ENCODE measurements at regions not wholly inside any gene's neighbourhood (a gene's known extent, or its start where the extent isn't known, plus 50 kb on each side); places are given as distances from the start of the nearest gene placed in this dataset.

GRCh38 chrX:8374041-8374825 lies 90.4 kb upstream of the VCX3B start:
- Histone ChIP-seq H3K27me3 (ENCODE audit: insufficient read depth, low read length) (no peaks in the 10 kb centered on the region), H3K79me2 (ENCODE audit: insufficient read depth, low read length) (no peaks in the 10 kb centered on the region), H3K27ac (ENCODE audit: low read depth, low read length) (peak overlapping the region; percentile 30), H3K4me1 (ENCODE audit: insufficient read depth, low read length) (peaks cover 3% of the 10 kb centered on the region), H3K9ac (ENCODE audit: low read length) (no peak overlapping the region), H3K9me3 (ENCODE audit: insufficient read depth, low read depth, low read length) (no peaks in the 10 kb centered on the region), H3K4me3 (ENCODE audit: insufficient read depth, low read depth, low read length) (no peak overlapping the region), H4K20me1 (ENCODE audit: insufficient read depth, low read length) (no peaks in the 10 kb centered on the region), H2AFZ (ENCODE audit: low read depth, low read length) (no peak overlapping the region), H3K4me2 (ENCODE audit: low read length) (peak overlapping the region; percentile 50), H3K36me3 (ENCODE audit: insufficient read depth, low read length) (no peaks in the 10 kb centered on the region)
- no peak overlapping the region for H3K4me3 Mint-ChIP-seq (ENCODE audit: unreplicated experiment)
- H3K9me3 Mint-ChIP-seq (ENCODE audit: unreplicated experiment): peaks cover 2% of the 10 kb centered on the region
- no peaks in the 10 kb centered on the region for H3K36me3 Mint-ChIP-seq (ENCODE audit: low read depth, unreplicated experiment)
- H3K27ac Mint-ChIP-seq (ENCODE audit: unreplicated experiment): peak overlapping the region; percentile 92
- DNase-seq (ENCODE audit: low read depth) (peak; percentile 78), FAIRE-seq (peak; percentile 82)
- TF ChIP-seq EZH2 (IDR thresholded peaks at IDR 0.05; ENCODE audit: insufficient read depth, low read length): no peak
- TF ChIP-seq, protein P1, sequence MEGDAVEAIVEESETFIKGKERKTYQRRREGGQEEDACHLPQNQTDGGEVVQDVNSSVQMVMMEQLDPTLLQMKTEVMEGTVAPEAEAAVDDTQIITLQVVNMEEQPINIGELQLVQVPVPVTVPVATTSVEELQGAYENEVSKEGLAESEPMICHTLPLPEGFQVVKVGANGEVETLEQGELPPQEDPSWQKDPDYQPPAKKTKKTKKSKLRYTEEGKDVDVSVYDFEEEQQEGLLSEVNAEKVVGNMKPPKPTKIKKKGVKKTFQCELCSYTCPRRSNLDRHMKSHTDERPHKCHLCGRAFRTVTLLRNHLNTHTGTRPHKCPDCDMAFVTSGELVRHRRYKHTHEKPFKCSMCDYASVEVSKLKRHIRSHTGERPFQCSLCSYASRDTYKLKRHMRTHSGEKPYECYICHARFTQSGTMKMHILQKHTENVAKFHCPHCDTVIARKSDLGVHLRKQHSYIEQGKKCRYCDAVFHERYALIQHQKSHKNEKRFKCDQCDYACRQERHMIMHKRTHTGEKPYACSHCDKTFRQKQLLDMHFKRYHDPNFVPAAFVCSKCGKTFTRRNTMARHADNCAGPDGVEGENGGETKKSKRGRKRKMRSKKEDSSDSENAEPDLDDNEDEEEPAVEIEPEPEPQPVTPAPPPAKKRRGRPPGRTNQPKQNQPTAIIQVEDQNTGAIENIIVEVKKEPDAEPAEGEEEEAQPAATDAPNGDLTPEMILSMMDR (IDR thresholded peaks at IDR 0.05; ENCODE audit: insufficient read depth, low read depth, low read length): no peak
- H3K4me1 Mint-ChIP-seq (ENCODE audit: low read depth, unreplicated experiment): peaks cover 14% of the 10 kb centered on the region
- H3K27me3 Mint-ChIP-seq (ENCODE audit: low read depth, unreplicated experiment): no peaks in the 10 kb centered on the region

DNA sequence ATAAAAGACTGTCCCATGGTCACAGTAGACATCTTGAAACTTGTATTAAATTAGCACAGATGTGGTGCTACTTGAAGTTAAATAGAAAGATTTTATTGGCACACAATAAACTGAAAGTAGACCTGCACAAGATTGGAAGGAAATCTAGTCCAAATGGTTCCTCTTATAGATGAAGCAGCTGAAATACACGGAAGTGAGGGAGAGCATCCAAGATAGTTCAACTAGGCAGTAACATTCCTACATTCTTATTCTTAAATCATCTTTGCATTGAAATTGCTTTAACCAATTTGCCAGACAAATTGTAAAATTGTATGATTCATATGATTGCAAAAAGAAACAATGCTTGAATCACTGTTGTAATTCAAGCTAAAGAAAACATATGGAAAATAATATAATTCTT lies 87.6 kb upstream of the VCX3B start:
- FAIRE-seq: peak; percentile 54
- H3K9ac ChIP-seq (ENCODE audit: low read length): no peak overlapping the region
- TF ChIP-seq, protein P1 (IDR thresholded peaks at IDR 0.05; ENCODE audit: insufficient read depth, low read depth, low read length): no peak
- TF ChIP-seq EZH2 (IDR thresholded peaks at IDR 0.05; ENCODE audit: insufficient read depth, low read length): no peak
- no peak overlapping the region for H3K27ac Mint-ChIP-seq (ENCODE audit: unreplicated experiment)
- peaks cover 3% of the 10 kb centered on the region for H3K4me1 ChIP-seq (ENCODE audit: insufficient read depth, low read length)
- H2AFZ ChIP-seq (ENCODE audit: low read depth, low read length): no peak overlapping the region
- H3K27ac ChIP-seq (ENCODE audit: low read depth, low read length): no peak overlapping the region
- no peaks in the 10 kb centered on the region for H3K36me3 Mint-ChIP-seq (ENCODE audit: low read depth, unreplicated experiment)
- no peaks in the 10 kb centered on the region for H3K79me2 ChIP-seq (ENCODE audit: insufficient read depth, low read length)
- H3K27me3 ChIP-seq (ENCODE audit: insufficient read depth, low read length): no peaks in the 10 kb centered on the region
- peaks cover 2% of the 10 kb centered on the region for H3K9me3 Mint-ChIP-seq (ENCODE audit: unreplicated experiment)
- DNase-seq (ENCODE audit: low read depth): no peak
- H3K27me3 Mint-ChIP-seq (ENCODE audit: low read depth, unreplicated experiment): no peaks in the 10 kb centered on the region
- H3K4me3 ChIP-seq (ENCODE audit: insufficient read depth, low read depth, low read length): no peak overlapping the region
- no peaks in the 10 kb centered on the region for H4K20me1 ChIP-seq (ENCODE audit: insufficient read depth, low read length)
- no peak overlapping the region for H3K4me2 ChIP-seq (ENCODE audit: low read length)
- H3K36me3 ChIP-seq (ENCODE audit: insufficient read depth, low read length): no peaks in the 10 kb centered on the region
- H3K4me3 Mint-ChIP-seq (ENCODE audit: unreplicated experiment): no peak overlapping the region
- peaks cover 14% of the 10 kb centered on the region for H3K4me1 Mint-ChIP-seq (ENCODE audit: low read depth, unreplicated experiment)
- no peaks in the 10 kb centered on the region for H3K9me3 ChIP-seq (ENCODE audit: insufficient read depth, low read depth, low read length)

DNA sequence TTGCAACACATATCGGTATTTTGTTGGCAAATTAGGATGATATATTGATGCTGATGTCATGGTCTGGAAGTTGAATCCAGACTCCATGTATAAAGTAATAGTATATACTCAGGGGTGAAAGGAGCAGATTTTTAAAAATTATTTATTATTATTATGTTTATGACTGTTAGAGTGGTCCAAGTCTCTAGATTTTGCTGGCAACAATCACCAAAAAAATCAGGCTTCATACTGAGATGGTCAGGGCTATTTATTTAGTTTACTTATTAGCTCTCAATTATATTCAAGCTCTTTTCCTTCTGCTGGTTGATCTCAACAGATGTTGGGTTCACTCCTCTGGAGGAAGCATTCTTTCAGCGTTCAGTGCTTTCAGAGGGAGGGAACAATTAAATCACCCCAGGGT lies 73.9 kb upstream of the VCX3B start:
- Histone ChIP-seq H3K27ac (ENCODE audit: low read depth, low read length) (no peak overlapping the region), H3K9ac (ENCODE audit: low read length) (no peak overlapping the region), H3K79me2 (ENCODE audit: insufficient read depth, low read length) (no peaks in the 10 kb centered on the region), H3K36me3 (ENCODE audit: insufficient read depth, low read length) (no peaks in the 10 kb centered on the region), H3K4me3 (ENCODE audit: insufficient read depth, low read depth, low read length) (no peak overlapping the region), H3K9me3 (ENCODE audit: insufficient read depth, low read depth, low read length) (no peaks in the 10 kb centered on the region), H2AFZ (ENCODE audit: low read depth, low read length) (no peak overlapping the region), H4K20me1 (ENCODE audit: insufficient read depth, low read length) (no peaks in the 10 kb centered on the region), H3K4me2 (ENCODE audit: low read length) (no peak overlapping the region), H3K4me1 (ENCODE audit: insufficient read depth, low read length) (no peaks in the 10 kb centered on the region), H3K27me3 (ENCODE audit: insufficient read depth, low read length) (no peaks in the 10 kb centered on the region)
- FAIRE-seq (no peak), DNase-seq (ENCODE audit: low read depth) (no peak)
- Mint-ChIP-seq H3K27ac (ENCODE audit: unreplicated experiment) (no peak overlapping the region), H3K36me3 (ENCODE audit: low read depth, unreplicated experiment) (no peaks in the 10 kb centered on the region), H3K4me3 (ENCODE audit: unreplicated experiment) (no peak overlapping the region), H3K9me3 (ENCODE audit: unreplicated experiment) (no peaks in the 10 kb centered on the region), H3K27me3 (ENCODE audit: low read depth, unreplicated experiment) (no peaks in the 10 kb centered on the region), H3K4me1 (ENCODE audit: low read depth, unreplicated experiment) (no peaks in the 10 kb centered on the region)
- no peak for TF ChIP-seq EZH2 (IDR thresholded peaks at IDR 0.05; ENCODE audit: insufficient read depth, low read length)
- TF ChIP-seq, protein P1 (IDR thresholded peaks at IDR 0.05; ENCODE audit: insufficient read depth, low read depth, low read length): no peak

All from astrocyte (in vitro differentiated cells and primary cell).